ENCODE measurements at regions not wholly inside any gene's neighbourhood (a gene's known extent, or its start where the extent isn't known, plus 50 kb on each side); places are given as distances from the start of the nearest gene placed in this dataset.

GRCh38 chr18:10152475-10152874 lies 238.7 kb downstream of the VAPA start:
- Mint-ChIP-seq H3K27ac (ENCODE audit: low read depth) (no peak overlapping the region), H3K36me3 (ENCODE audit: insufficient read depth) (no peaks in the 10 kb centered on the region), H3K4me3 (no peak overlapping the region), H3K4me1 (no peaks in the 10 kb centered on the region), H3K27me3 (peaks cover 7% of the 10 kb centered on the region), H3K9me3 (peaks cover 5% of the 10 kb centered on the region)
- no peak for ATAC-seq (replicated peaks; ENCODE audit: extremely low read depth, poor library complexity, severe bottlenecking)
- no peak for DNase-seq (ENCODE audit: low spot score in 2 of 2)

- no peaks in the 10 kb centered on the region for H3K4me1 Mint-ChIP-seq
- DNase-seq (ENCODE audit: low spot score in 2 of 2), result no peak
- peaks cover 7% of the 10 kb centered on the region for H3K27me3 Mint-ChIP-seq
- H3K27ac Mint-ChIP-seq (ENCODE audit: low read depth), result no peak overlapping the region
- no peak for ATAC-seq (replicated peaks; ENCODE audit: extremely low read depth, poor library complexity, severe bottlenecking)
- H3K9me3 Mint-ChIP-seq, result peaks cover 4% of the 10 kb centered on the region
- no peak overlapping the region for H3K4me3 Mint-ChIP-seq
- no peaks in the 10 kb centered on the region for H3K36me3 Mint-ChIP-seq (ENCODE audit: insufficient read depth)
Measured at GRCh38 chr18:10153924-10154752, 240.3 kb downstream of the VAPA start.

- Mint-ChIP-seq H3K27me3 (peaks cover 7% of the 10 kb centered on the region), H3K27ac (ENCODE audit: low read depth) (no peak overlapping the region), H3K9me3 (no peaks in the 10 kb centered on the region), H3K4me1 (no peaks in the 10 kb centered on the region), H3K36me3 (ENCODE audit: insufficient read depth) (no peaks in the 10 kb centered on the region), H3K4me3 (no peak overlapping the region)
- no peak for ATAC-seq (replicated peaks; ENCODE audit: extremely low read depth, poor library complexity, severe bottlenecking)
- DNase-seq (ENCODE audit: low spot score in 2 of 2), result no peak
Measured at GRCh38 chr18:10157706-10158105, 243.9 kb downstream of the VAPA start.

GRCh38 chr18:10160251-10160650 lies 246.4 kb downstream of the VAPA start:
- Mint-ChIP-seq H3K27ac (ENCODE audit: low read depth) (no peak overlapping the region), H3K36me3 (ENCODE audit: insufficient read depth) (no peaks in the 10 kb centered on the region), H3K27me3 (no peaks in the 10 kb centered on the region), H3K4me3 (no peak overlapping the region), H3K9me3 (no peaks in the 10 kb centered on the region), H3K4me1 (no peaks in the 10 kb centered on the region)
- DNase-seq (ENCODE audit: low spot score in 2 of 2), result no peak
- no peak for ATAC-seq (replicated peaks; ENCODE audit: extremely low read depth, poor library complexity, severe bottlenecking)

- no peak for DNase-seq (ENCODE audit: low spot score in 2 of 2)
- Mint-ChIP-seq H3K9me3 (no peaks in the 10 kb centered on the region), H3K36me3 (ENCODE audit: insufficient read depth) (no peaks in the 10 kb centered on the region), H3K4me1 (no peaks in the 10 kb centered on the region), H3K4me3 (no peak overlapping the region), H3K27ac (ENCODE audit: low read depth) (no peak overlapping the region), H3K27me3 (no peaks in the 10 kb centered on the region)
- no peak for ATAC-seq (replicated peaks; ENCODE audit: extremely low read depth, poor library complexity, severe bottlenecking)
Measured at GRCh38 chr18:10161315-10161714, 247.5 kb downstream of the VAPA start.

- Mint-ChIP-seq H3K36me3 (ENCODE audit: insufficient read depth) (no peaks in the 10 kb centered on the region), H3K4me3 (no peak overlapping the region), H3K9me3 (no peaks in the 10 kb centered on the region), H3K27ac (ENCODE audit: low read depth) (no peak overlapping the region), H3K27me3 (no peaks in the 10 kb centered on the region), H3K4me1 (no peaks in the 10 kb centered on the region)
- ATAC-seq (replicated peaks; ENCODE audit: extremely low read depth, poor library complexity, severe bottlenecking) (no peak), DNase-seq (ENCODE audit: low spot score in 2 of 2) (no peak)
Measured at GRCh38 chr18:10162340-10162739, 248.5 kb downstream of the VAPA start.

GRCh38 chr18:10164271-10165071 lies 250.7 kb downstream of the VAPA start:
- Mint-ChIP-seq H3K9me3 (no peaks in the 10 kb centered on the region), H3K27me3 (no peaks in the 10 kb centered on the region), H3K36me3 (ENCODE audit: insufficient read depth) (no peaks in the 10 kb centered on the region), H3K4me3 (no peak overlapping the region), H3K4me1 (no peaks in the 10 kb centered on the region), H3K27ac (ENCODE audit: low read depth) (no peak overlapping the region)
- no peak for DNase-seq (ENCODE audit: low spot score in 2 of 2)
- no peak for ATAC-seq (replicated peaks; ENCODE audit: extremely low read depth, poor library complexity, severe bottlenecking)

GRCh38 chr18:10166164-10166807 lies 252.5 kb downstream of the VAPA start:
- Mint-ChIP-seq H3K27me3 (no peaks in the 10 kb centered on the region), H3K27ac (ENCODE audit: low read depth) (no peak overlapping the region), H3K4me1 (no peaks in the 10 kb centered on the region), H3K4me3 (no peak overlapping the region), H3K9me3 (no peaks in the 10 kb centered on the region), H3K36me3 (ENCODE audit: insufficient read depth) (peaks cover 1% of the 10 kb centered on the region)
- no peak for DNase-seq (ENCODE audit: low spot score in 2 of 2)
- no peak for ATAC-seq (replicated peaks; ENCODE audit: extremely low read depth, poor library complexity, severe bottlenecking)

- H3K27ac Mint-ChIP-seq (ENCODE audit: low read depth), result no peak overlapping the region
- H3K4me1 Mint-ChIP-seq, result no peaks in the 10 kb centered on the region
- no peak for DNase-seq (ENCODE audit: low spot score in 2 of 2)
- H3K36me3 Mint-ChIP-seq (ENCODE audit: insufficient read depth), result peaks cover 1% of the 10 kb centered on the region
- H3K4me3 Mint-ChIP-seq, result no peak overlapping the region
- H3K9me3 Mint-ChIP-seq, result no peaks in the 10 kb centered on the region
- ATAC-seq (replicated peaks; ENCODE audit: extremely low read depth, poor library complexity, severe bottlenecking), result no peak
- H3K27me3 Mint-ChIP-seq, result no peaks in the 10 kb centered on the region
Measured at GRCh38 chr18:10167759-10168158, 253.9 kb downstream of the VAPA start.

- H3K9me3 Mint-ChIP-seq, result no peaks in the 10 kb centered on the region
- DNase-seq (ENCODE audit: low spot score in 2 of 2) (no peak), ATAC-seq (replicated peaks; ENCODE audit: extremely low read depth, poor library complexity, severe bottlenecking) (no peak)
- peaks cover 1% of the 10 kb centered on the region for H3K36me3 Mint-ChIP-seq (ENCODE audit: insufficient read depth)
- no peak overlapping the region for H3K4me3 Mint-ChIP-seq
- no peaks in the 10 kb centered on the region for H3K27me3 Mint-ChIP-seq
- no peaks in the 10 kb centered on the region for H3K4me1 Mint-ChIP-seq
- H3K27ac Mint-ChIP-seq (ENCODE audit: low read depth), result no peak overlapping the region
Measured at GRCh38 chr18:10168477-10168876, 254.7 kb downstream of the VAPA start.

- Mint-ChIP-seq H3K4me1 (no peaks in the 10 kb centered on the region), H3K9me3 (no peaks in the 10 kb centered on the region), H3K27me3 (no peaks in the 10 kb centered on the region), H3K4me3 (no peak overlapping the region), H3K36me3 (ENCODE audit: insufficient read depth) (peaks cover 1% of the 10 kb centered on the region), H3K27ac (ENCODE audit: low read depth) (no peak overlapping the region)
- DNase-seq (ENCODE audit: low spot score in 2 of 2) (no peak), ATAC-seq (replicated peaks; ENCODE audit: extremely low read depth, poor library complexity, severe bottlenecking) (no peak)
Measured at GRCh38 chr18:10169064-10169562, 255.3 kb downstream of the VAPA start.

GRCh38 chr18:10169814-10170213 lies 256.0 kb downstream of the VAPA start:
- no peak overlapping the region for H3K27ac Mint-ChIP-seq (ENCODE audit: low read depth)
- H3K27me3 Mint-ChIP-seq, result no peaks in the 10 kb centered on the region
- H3K36me3 Mint-ChIP-seq (ENCODE audit: insufficient read depth), result peaks cover 1% of the 10 kb centered on the region
- ATAC-seq (replicated peaks; ENCODE audit: extremely low read depth, poor library complexity, severe bottlenecking) (no peak), DNase-seq (ENCODE audit: low spot score in 2 of 2) (no peak)
- H3K4me3 Mint-ChIP-seq, result no peak overlapping the region
- no peaks in the 10 kb centered on the region for H3K9me3 Mint-ChIP-seq
- H3K4me1 Mint-ChIP-seq, result no peaks in the 10 kb centered on the region

All from central memory CD8-positive, alpha-beta T cell (primary cell).